IMR-90 (cell line): ENCODE measurements at regions not wholly inside any gene's neighbourhood (a gene's known extent, or its start where the extent isn't known, plus 50 kb on each side); places are given as distances from the start of the nearest gene placed in this dataset.

Experiments used
- ATAC-seq: fragments of 200-7000 bp; cut with Tn5 transposase; 2 replicates; pipeline ENCODE4 v1.9.1; 2020; ENCODE audit warnings: low read depth, mild to moderate bottlenecking, moderate library complexity
- BruUV-seq: library from RNA; stranded (reverse); fragments of 400-500 nt; replicated peaks from 2 replicates; lab custom pipeline; 2021; lab: Mats Ljungman, UMichigan
- CTCF ChIA-PET: fragments of 300-600 bp; formaldehyde crosslinking; extraction: SDS; loops from one replicate; lab custom pipeline; 2021; ENCODE audit warnings: antibody characterized with exemption; lab: Yijun Ruan, JAX
- POLR2A ChIA-PET: fragments of 300-600 bp; sonication (Branson Sonifier 250); formaldehyde crosslinking; loops from one replicate; lab custom pipeline; 2022; ENCODE audit warnings: antibody characterized with exemption; ENCODE audit not compliant: unreplicated experiment; lab: Charles Lee
- DNase-seq: peaks from one replicate; pipeline ENCODE4 v3.0.0; 2013
- H2AFZ ChIP-seq: replicated peaks from 2 replicates; pipeline ENCODE3; 2013; ENCODE audit warnings: low read length, mild to moderate bottlenecking; ENCODE audit not compliant: poor library complexity
- H2AK5ac ChIP-seq: 2 replicates; pipeline ENCODE4 v1.6.1; 2013; ENCODE audit warnings: low read depth, low read length, inconsistent platforms
- H2AK9ac ChIP-seq: replicated peaks from 2 replicates; pipeline ENCODE3; 2013; ENCODE audit warnings: mild to moderate bottlenecking, low read depth, low read length, moderate library complexity; ENCODE audit not compliant: poor library complexity
- H2BK120ac ChIP-seq: 2 replicates; pipeline ENCODE4 v1.6.1; 2013; ENCODE audit warnings: low read depth, low read length, inconsistent platforms
- H2BK15ac ChIP-seq: 3 replicates; pipeline ENCODE4 v1.6.1; 2013; ENCODE audit warnings: low read depth, low read length, inconsistent platforms
- H2BK20ac ChIP-seq: 2 replicates; pipeline ENCODE4 v1.6.1; 2013; ENCODE audit warnings: low read depth, mild to moderate bottlenecking, inconsistent platforms, low read length, moderate library complexity
- H2BK5ac ChIP-seq: 2 replicates; pipeline ENCODE4 v1.6.1; 2013; ENCODE audit warnings: mild to moderate bottlenecking, low read depth, low read length, inconsistent platforms; ENCODE audit not compliant: poor library complexity, severe bottlenecking
- H3K14ac ChIP-seq: replicated peaks from 2 replicates; pipeline ENCODE4 v1.6.1; 2013; ENCODE audit warnings: low read depth, low read length, inconsistent platforms
- H3K18ac ChIP-seq: 2 replicates; pipeline ENCODE4 v1.6.1; 2013; ENCODE audit warnings: low read depth, low read length, control low read depth
- H3K23ac ChIP-seq: 2 replicates; pipeline ENCODE4 v1.6.1; 2013; ENCODE audit warnings: low read depth, low read length, inconsistent platforms
- H3K27ac ChIP-seq: 2 replicates; pipeline ENCODE4 v1.5.1; 2013; ENCODE audit warnings: mild to moderate bottlenecking, control low read depth, low read length; ENCODE audit not compliant: insufficient read depth
- H3K27me3 ChIP-seq: 2 replicates; pipeline ENCODE4 v1.6.1; 2013; ENCODE audit warnings: low read length; ENCODE audit not compliant: control insufficient read depth, insufficient read depth
- H3K36me3 ChIP-seq: 2 replicates; pipeline ENCODE4 v1.6.1; 2013; ENCODE audit warnings: low read length, mixed read lengths; ENCODE audit not compliant: control insufficient read depth, insufficient read depth
- H3K4ac ChIP-seq: 2 replicates; pipeline ENCODE4 v1.6.1; 2013; ENCODE audit warnings: low read depth, low read length, inconsistent platforms
- H3K4me1 ChIP-seq: 2 replicates; pipeline ENCODE4 v1.6.1; 2013; ENCODE audit warnings: low read length, mixed read lengths; ENCODE audit not compliant: control insufficient read depth, insufficient read depth
- H3K4me2 ChIP-seq: 2 replicates; pipeline ENCODE4 v1.6.1; 2013; ENCODE audit warnings: low read depth, mild to moderate bottlenecking, control low read depth, low read length, moderate library complexity
- H3K4me3 ChIP-seq: 2 replicates; pipeline ENCODE4 v1.5.1; 2013; ENCODE audit warnings: low read depth, mild to moderate bottlenecking, control low read depth, low read length, moderate library complexity; ENCODE audit not compliant: insufficient read depth
- H3K56ac ChIP-seq: 2 replicates; pipeline ENCODE4 v1.6.1; 2013; ENCODE audit warnings: low read length, inconsistent platforms; ENCODE audit not compliant: insufficient read depth; ENCODE audit errors: extremely low read depth
- H3K79me1 ChIP-seq, 2 experiments: 2 replicates each; pipeline ENCODE4 v1.6.1; 2013; ENCODE audit warnings: low read length in 2 of 2, inconsistent platforms in 1 of 2, low read depth in 1 of 2
- H3K9ac ChIP-seq: 2 replicates; pipeline ENCODE4 v1.6.1; 2013; ENCODE audit warnings: low read depth, low read length, control low read depth
- H3K9me1 ChIP-seq: 2 replicates; pipeline ENCODE4 v1.6.1; 2013; ENCODE audit warnings: low read length, inconsistent platforms; ENCODE audit not compliant: insufficient read depth
- H3K9me3 ChIP-seq: 2 replicates; pipeline ENCODE4 v1.6.1; 2013; ENCODE audit warnings: low read length; ENCODE audit not compliant: control insufficient read depth, insufficient read depth
- H4K20me1 ChIP-seq: 2 replicates; pipeline ENCODE4 v1.6.1; 2013; ENCODE audit warnings: low read length, inconsistent platforms; ENCODE audit not compliant: insufficient read depth
- H4K5ac ChIP-seq: 2 replicates; pipeline ENCODE4 v1.6.1; 2013; ENCODE audit warnings: mild to moderate bottlenecking, low read depth, low read length, control low read depth
- H4K8ac ChIP-seq, 2 experiments: 2 replicates each; pipeline ENCODE4 v1.6.1; 2013; ENCODE audit warnings: low read depth in 2 of 2, low read length in 2 of 2, control low read depth in 1 of 2, inconsistent platforms in 1 of 2
- H4K91ac ChIP-seq: 2 replicates; pipeline ENCODE4 v1.6.1; 2013; ENCODE audit warnings: low read depth, low read length, inconsistent platforms; ENCODE audit not compliant: insufficient read depth
- CEBPB ChIP-seq: IDR thresholded peaks from 2 replicates; pipeline ENCODE4 v1.6.1; 2012; ENCODE audit warnings: low read depth, low read length, improper control_type of control experiment
- CHD1 ChIP-seq: IDR thresholded peaks from 2 replicates; pipeline ENCODE4 v1.6.1; 2012; ENCODE audit warnings: low read depth, low read length, improper control_type of control experiment
- FOS ChIP-seq: fragments of 150-350 bp; IDR thresholded peaks from 2 replicates; pipeline ENCODE4 v1.6.1; 2016; ENCODE audit warnings: low read depth, low read length
- MAZ ChIP-seq: IDR thresholded peaks from 2 replicates; pipeline ENCODE4 v1.6.1; 2012; ENCODE audit warnings: low read depth, mild to moderate bottlenecking, low read length, improper control_type of control experiment, moderate library complexity, borderline replicate concordance
- POLR2A ChIP-seq: IDR thresholded peaks from 2 replicates; pipeline ENCODE4 v1.6.1; 2012; ENCODE audit warnings: mild to moderate bottlenecking, low read depth, low read length
- RFX5 ChIP-seq: IDR thresholded peaks from 2 replicates; pipeline ENCODE4 v1.8.0; 2012; ENCODE audit warnings: low read depth, mild to moderate bottlenecking, low read length, moderate library complexity
- SMC3 ChIP-seq: fragments of 150-350 bp; IDR thresholded peaks from 2 replicates; pipeline ENCODE4 v1.6.1; 2016; ENCODE audit warnings: low read depth, mild to moderate bottlenecking, antibody characterized with exemption, low read length, moderate library complexity
- dilution Hi-C: fragments of 300-500 bp; cut with HindIII; formaldehyde crosslinking; loops from one replicate; pipeline ENCODE4 v1.14.3; 2018; ENCODE audit warnings: low sequenced_read_pairs; ENCODE audit not compliant: unreplicated experiment
- in situ Hi-C: fragments of 300-500 bp; cut with MboI; formaldehyde crosslinking; loops from 3 replicates; pipeline ENCODE4 v1.14.3; 2019; ENCODE audit warnings: low sequenced_read_pairs, inconsistent platforms, mixed read lengths
- intact Hi-C: fragments of 100-400 bp; cut with micrococcal nuclease; formaldehyde crosslinking; loops from 2 replicates; pipeline ENCODE4 v1.10.0; 2022
- TF ChIP-seq, protein P1 (sequence below): fragments of 150-350 bp; IDR thresholded peaks from 2 replicates; pipeline ENCODE4 v1.6.1; 2016; ENCODE audit warnings: low read depth, mild to moderate bottlenecking, low read length, moderate library complexity, borderline replicate concordance
- TF ChIP-seq, protein P2 (sequence below): fragments of 150-350 bp; IDR thresholded peaks from 2 replicates; pipeline ENCODE4 v1.6.1; 2017; ENCODE audit warnings: mild to moderate bottlenecking, antibody characterized with exemption, low read length, low read depth

DNA sequence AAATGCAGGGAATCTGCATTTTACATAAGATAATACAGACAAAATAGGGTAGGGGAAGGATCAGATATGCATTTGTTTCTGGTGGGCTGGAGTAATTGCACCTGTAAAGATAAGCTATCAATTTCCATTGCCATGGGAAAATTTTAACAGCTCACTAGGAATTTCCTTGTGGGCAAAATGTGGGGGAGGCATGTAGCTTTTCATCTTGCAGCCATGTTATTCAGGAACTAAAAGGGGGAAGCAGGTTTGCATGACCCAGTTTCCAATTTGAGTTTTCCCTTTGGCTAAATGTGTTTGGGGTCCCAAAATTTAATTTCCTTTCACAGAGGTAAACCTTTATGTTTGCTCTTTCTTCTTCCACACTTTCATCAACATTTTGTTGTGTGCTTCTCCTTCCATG lies 624.4 kb downstream of the NYAP2 start:
- BruUV-seq, result no TSS peak
- no peak overlapping the region for H2AK9ac ChIP-seq
- no peak overlapping the region for H3K4me3 ChIP-seq
- intact Hi-C loops (no loop called here), dilution Hi-C loops (no loop called here), in situ Hi-C loops (no loop called here)
- TF ChIP-seq MAZ (no peak), CHD1 (no peak), RFX5 (no peak), POLR2A (no peak), SMC3 (no peak), CEBPB (no peak), FOS (no peak)
- TF ChIP-seq, protein P1, sequence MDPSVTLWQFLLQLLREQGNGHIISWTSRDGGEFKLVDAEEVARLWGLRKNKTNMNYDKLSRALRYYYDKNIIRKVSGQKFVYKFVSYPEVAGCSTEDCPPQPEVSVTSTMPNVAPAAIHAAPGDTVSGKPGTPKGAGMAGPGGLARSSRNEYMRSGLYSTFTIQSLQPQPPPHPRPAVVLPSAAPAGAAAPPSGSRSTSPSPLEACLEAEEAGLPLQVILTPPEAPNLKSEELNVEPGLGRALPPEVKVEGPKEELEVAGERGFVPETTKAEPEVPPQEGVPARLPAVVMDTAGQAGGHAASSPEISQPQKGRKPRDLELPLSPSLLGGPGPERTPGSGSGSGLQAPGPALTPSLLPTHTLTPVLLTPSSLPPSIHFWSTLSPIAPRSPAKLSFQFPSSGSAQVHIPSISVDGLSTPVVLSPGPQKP, result no peak
- TF ChIP-seq, protein P2, sequence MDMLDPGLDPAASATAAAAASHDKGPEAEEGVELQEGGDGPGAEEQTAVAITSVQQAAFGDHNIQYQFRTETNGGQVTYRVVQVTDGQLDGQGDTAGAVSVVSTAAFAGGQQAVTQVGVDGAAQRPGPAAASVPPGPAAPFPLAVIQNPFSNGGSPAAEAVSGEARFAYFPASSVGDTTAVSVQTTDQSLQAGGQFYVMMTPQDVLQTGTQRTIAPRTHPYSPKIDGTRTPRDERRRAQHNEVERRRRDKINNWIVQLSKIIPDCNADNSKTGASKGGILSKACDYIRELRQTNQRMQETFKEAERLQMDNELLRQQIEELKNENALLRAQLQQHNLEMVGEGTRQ, result no peak
- no peak overlapping the region for H4K5ac ChIP-seq
- DNase-seq, result no peak
- no peak overlapping the region for H3K4ac ChIP-seq
- POLR2A ChIA-PET, result no interaction called here
- no peak overlapping the region for H4K91ac ChIP-seq
- H2AK5ac ChIP-seq, result no peak overlapping the region
- no peaks in the 10 kb centered on the region for H3K36me3 ChIP-seq
- no peaks in the 10 kb centered on the region for H3K27me3 ChIP-seq
- no peaks in the 10 kb centered on the region for H3K4me1 ChIP-seq
- no peak overlapping the region for H3K9ac ChIP-seq
- CTCF ChIA-PET, result no interaction called here
- H3K79me1 ChIP-seq, result no peaks in the 10 kb centered on the region
- H2BK15ac ChIP-seq, result no peak overlapping the region
- H3K4me2 ChIP-seq, result no peak overlapping the region
- H3K23ac ChIP-seq, result no peak overlapping the region
- no peaks in the 10 kb centered on the region for H4K20me1 ChIP-seq
- no peak overlapping the region for H3K18ac ChIP-seq
- no peak overlapping the region for H3K14ac ChIP-seq
- no peak overlapping the region for H3K27ac ChIP-seq
- no peaks in the 10 kb centered on the region; the same call in 1 of the 2 replicates for H3K9me3 ChIP-seq
- H2AFZ ChIP-seq, result no peak overlapping the region
- H4K8ac ChIP-seq, result no peak overlapping the region
- no peak for ATAC-seq
- no peaks in the 10 kb centered on the region for H3K9me1 ChIP-seq
- no peak overlapping the region for H2BK120ac ChIP-seq
- H2BK5ac ChIP-seq, result no peak overlapping the region
- H3K56ac ChIP-seq, result no peak overlapping the region
- no peak overlapping the region for H2BK20ac ChIP-seq
